Chondrocyte (in vitro differentiated cells): ENCODE measurements at regions not wholly inside any gene's neighbourhood (a gene's known extent, or its start where the extent isn't known, plus 50 kb on each side); places are given as distances from the start of the nearest gene placed in this dataset.

Experiments
- DNase-seq: peaks from one replicate; pipeline ENCODE4 v3.0.0; 2021; ENCODE audit warnings: mixed read lengths, low spot score
- H3K27ac Mint-ChIP-seq: one replicate; pipeline ENCODE4 v1.8.0; 2021; ENCODE audit warnings: mild to moderate bottlenecking, moderate library complexity, mixed read lengths; ENCODE audit not compliant: unreplicated experiment
- H3K27me3 Mint-ChIP-seq: 2 replicates; pipeline ENCODE4 v1.8.0; 2021; ENCODE audit warnings: low read depth, mixed read lengths
- H3K36me3 Mint-ChIP-seq: 2 replicates; pipeline ENCODE4 v1.8.0; 2021; ENCODE audit warnings: low read depth, mixed read lengths
- H3K4me1 Mint-ChIP-seq: 2 replicates; pipeline ENCODE4 v1.8.0; 2021; ENCODE audit warnings: low read depth, mild to moderate bottlenecking, mixed read lengths
- H3K4me3 Mint-ChIP-seq: one replicate; pipeline ENCODE4 v1.8.0; 2021; ENCODE audit warnings: mild to moderate bottlenecking, moderate library complexity, mixed read lengths; ENCODE audit not compliant: unreplicated experiment
- H3K9me3 Mint-ChIP-seq: 2 replicates; pipeline ENCODE4 v1.8.0; 2021; ENCODE audit warnings: low read depth, mixed read lengths
- TF ChIP-seq, protein P1 (sequence below): fragments of 200-600 bp; sonication (generic); IDR thresholded peaks from 2 replicates; pipeline ENCODE4 v1.5.0; 2021; ENCODE audit warnings: antibody characterized with exemption, mild to moderate bottlenecking, moderate library complexity

DNA sequence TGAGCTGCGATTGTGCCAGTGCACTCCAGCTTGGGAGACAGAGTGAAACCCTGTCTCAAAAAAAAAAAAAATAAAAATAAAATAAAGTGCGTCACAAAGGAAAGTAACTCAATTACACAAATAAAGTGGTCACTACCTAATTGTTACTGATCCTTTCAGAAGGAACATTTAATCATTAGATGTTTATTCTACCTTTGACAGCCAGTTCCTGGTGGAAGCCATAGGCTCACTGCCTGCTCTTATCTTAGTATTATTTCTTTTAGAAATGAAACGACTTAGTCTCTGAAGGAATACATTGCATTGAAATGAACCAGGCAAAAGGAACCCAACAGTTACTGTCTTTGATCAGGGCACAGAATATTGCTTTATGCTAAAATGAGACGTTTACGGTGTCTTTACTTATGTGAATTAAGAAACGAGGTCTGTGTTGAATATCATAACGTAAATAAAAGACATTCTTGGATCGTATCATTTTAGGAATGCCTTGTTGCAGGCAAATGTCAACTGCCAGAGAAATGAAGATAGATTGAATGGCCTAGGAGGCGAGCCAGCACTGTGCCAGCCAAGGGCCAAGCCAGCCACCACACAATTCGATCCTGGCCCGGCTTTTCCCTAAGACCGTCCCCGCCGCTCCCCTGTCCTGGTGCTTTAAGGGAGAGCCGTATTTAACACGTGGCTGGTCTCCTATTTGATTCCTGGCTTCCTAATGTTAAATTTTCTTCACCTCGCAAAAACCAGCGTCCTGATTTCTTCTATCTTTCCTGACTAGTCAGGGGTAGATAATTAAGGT, 136.7 kb upstream of the GMDS start:
- peaks cover 5% of the 10 kb centered on the region for H3K9me3 Mint-ChIP-seq
- H3K27ac Mint-ChIP-seq, result no peak overlapping the region
- H3K4me3 Mint-ChIP-seq, result no peak overlapping the region
- TF ChIP-seq, protein P1, sequence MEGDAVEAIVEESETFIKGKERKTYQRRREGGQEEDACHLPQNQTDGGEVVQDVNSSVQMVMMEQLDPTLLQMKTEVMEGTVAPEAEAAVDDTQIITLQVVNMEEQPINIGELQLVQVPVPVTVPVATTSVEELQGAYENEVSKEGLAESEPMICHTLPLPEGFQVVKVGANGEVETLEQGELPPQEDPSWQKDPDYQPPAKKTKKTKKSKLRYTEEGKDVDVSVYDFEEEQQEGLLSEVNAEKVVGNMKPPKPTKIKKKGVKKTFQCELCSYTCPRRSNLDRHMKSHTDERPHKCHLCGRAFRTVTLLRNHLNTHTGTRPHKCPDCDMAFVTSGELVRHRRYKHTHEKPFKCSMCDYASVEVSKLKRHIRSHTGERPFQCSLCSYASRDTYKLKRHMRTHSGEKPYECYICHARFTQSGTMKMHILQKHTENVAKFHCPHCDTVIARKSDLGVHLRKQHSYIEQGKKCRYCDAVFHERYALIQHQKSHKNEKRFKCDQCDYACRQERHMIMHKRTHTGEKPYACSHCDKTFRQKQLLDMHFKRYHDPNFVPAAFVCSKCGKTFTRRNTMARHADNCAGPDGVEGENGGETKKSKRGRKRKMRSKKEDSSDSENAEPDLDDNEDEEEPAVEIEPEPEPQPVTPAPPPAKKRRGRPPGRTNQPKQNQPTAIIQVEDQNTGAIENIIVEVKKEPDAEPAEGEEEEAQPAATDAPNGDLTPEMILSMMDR, result no peak
- no peaks in the 10 kb centered on the region for H3K27me3 Mint-ChIP-seq
- H3K36me3 Mint-ChIP-seq, result no peaks in the 10 kb centered on the region
- peaks cover 12% of the 10 kb centered on the region for H3K4me1 Mint-ChIP-seq
- no peak for DNase-seq

DNA sequence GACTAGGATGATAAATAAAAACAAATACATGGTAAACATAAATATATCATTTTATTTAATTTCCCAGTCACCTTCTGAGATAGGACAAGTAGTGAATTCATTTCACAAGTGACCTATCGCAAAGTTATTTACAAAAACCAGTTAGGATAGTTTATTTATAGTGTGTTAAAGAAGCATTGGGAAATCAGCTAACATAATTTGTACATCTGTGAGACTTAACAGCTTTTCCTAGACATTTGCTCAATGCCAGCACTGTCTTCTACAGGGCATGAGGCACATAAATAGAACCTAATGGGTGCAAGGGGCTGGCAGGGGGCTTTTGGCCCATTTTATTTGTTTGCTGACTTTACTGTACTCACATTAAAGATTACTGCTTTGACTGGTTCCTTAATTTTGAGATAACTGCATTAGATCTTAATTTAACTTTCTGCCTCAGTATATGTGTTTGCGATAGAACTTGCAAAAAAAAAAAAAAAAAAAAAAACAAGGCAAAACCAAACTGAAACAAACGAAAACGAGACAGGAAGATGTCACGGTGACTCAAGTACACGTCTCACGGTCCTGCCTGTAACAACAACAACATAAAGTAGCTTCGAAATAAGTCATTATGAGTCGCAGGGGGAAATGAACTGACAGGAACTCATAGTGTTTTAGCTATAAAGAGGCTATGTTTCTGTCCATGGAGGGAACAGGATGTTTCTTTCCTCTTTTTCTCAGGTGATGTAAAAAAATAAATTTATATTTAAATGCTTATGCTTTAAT, 133.7 kb upstream of the GMDS start:
- no peak overlapping the region for H3K4me3 Mint-ChIP-seq

DNA sequence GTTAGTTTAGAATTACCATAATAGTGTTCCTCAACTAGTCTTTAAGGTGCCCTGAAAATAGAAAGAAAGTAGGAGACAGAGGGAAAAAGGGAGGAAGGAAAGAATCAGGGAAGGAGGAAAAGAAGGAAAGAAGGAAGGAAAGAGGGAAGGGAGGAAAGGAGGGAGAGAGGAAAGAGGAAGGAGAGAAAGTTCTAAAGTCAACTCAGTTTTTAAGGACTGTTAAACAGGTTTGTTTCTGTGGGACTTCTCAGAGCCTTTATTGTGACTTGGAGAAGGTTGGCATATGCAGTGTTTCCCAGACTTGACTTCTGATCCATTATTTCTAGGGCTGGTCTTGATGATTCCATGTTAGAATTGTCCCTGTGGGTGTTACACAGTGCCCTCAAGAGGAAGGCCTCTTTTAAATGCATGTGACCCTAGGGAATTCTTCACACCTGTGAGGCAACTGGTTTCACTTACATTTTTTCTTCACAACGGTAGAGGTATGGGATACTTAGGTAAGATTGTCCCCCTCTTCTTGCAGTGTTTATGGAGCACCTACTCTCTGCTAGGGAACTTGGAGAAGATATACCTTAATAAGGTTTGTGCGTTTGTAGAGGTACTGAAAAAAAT, 132.7 kb upstream of the GMDS start:
- Mint-ChIP-seq H3K4me3 (no peak overlapping the region), H3K27ac (no peak overlapping the region), H3K4me1 (peaks cover 21% of the 10 kb centered on the region), H3K27me3 (no peaks in the 10 kb centered on the region), H3K9me3 (no peaks in the 10 kb centered on the region), H3K36me3 (no peaks in the 10 kb centered on the region)
- DNase-seq, result no peak
- TF ChIP-seq, protein P1, result no peak

More for the DNA sequence above, 133.7 kb upstream of the GMDS start:
- no peak overlapping the region for H3K27ac Mint-ChIP-seq
- TF ChIP-seq, protein P1, result no peak
- H3K27me3 Mint-ChIP-seq, result no peaks in the 10 kb centered on the region
- H3K9me3 Mint-ChIP-seq, result no peaks in the 10 kb centered on the region
- no peak for DNase-seq
- H3K4me1 Mint-ChIP-seq, result peaks cover 21% of the 10 kb centered on the region
- no peaks in the 10 kb centered on the region for H3K36me3 Mint-ChIP-seq

DNA sequence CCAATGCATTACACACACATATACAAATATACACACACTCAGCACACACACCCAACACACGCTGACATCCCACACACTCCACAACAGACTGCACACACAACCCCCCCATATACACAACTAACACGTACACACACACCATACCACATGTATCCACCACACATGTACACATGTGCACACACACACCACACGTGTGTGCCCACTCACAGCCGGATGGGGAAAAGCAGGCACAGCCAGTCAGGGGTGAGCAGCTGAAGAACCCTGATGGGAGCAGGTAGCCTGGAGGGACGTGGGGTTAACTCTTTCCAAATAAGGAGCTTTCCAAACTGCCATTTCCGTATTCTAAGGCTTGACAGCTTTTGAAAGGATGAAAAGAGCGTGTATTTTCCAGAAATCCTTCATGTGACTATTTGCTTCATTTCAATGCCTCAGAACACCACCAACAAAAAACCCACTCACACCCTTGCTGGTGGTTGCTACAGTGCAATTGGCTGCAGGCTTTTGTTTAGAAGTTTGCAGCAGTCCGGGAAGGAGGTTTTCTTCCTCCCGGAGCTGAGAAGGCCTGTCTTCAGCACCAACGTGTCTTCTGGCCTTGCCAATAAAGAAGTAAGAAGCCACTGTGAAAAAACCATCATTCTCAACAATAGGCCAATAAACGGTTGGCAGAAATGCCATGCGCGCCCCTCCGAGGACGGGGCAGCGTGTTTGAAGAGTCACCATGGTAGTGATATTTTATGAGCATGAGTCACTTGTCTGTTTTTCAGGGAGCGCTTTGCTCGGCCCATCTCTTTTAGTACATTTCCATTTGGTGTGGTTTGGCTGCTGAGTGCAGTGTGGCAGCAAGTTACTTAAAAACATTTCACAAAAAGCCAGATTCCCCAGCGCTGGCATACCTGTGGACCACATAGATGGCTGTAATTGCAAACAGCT, 131.3 kb upstream of the GMDS start:
- no peaks in the 10 kb centered on the region for H3K9me3 Mint-ChIP-seq
- TF ChIP-seq, protein P1, result no peak
- H3K27me3 Mint-ChIP-seq, result no peaks in the 10 kb centered on the region
- peaks cover 21% of the 10 kb centered on the region for H3K4me1 Mint-ChIP-seq
- peak overlapping the region; percentile 39 for H3K4me3 Mint-ChIP-seq
- no peak for DNase-seq
- no peaks in the 10 kb centered on the region for H3K36me3 Mint-ChIP-seq
- peak overlapping the region; percentile 95 for H3K27ac Mint-ChIP-seq
